ENCODE measurements at regions not wholly inside any gene's neighbourhood (a gene's known extent, or its start where the extent isn't known, plus 50 kb on each side); places are given as distances from the start of the nearest gene placed in this dataset.

GRCh38 chr9:88044200-88044599, 69.9 kb upstream of the CDK20 start:
- Mint-ChIP-seq H3K4me1 (ENCODE audit: low read depth) (peaks cover 4% of the 10 kb centered on the region), H3K27ac (no peak overlapping the region), H3K9me3 (peaks cover 11% of the 10 kb centered on the region), H3K36me3 (ENCODE audit: low read depth) (no peaks in the 10 kb centered on the region), H3K4me3 (no peak overlapping the region), H3K27me3 (peaks cover 5% of the 10 kb centered on the region)
- Histone ChIP-seq H3K36me3 (ENCODE audit: insufficient read depth, low read length) (no peaks in the 10 kb centered on the region), H3K27ac (ENCODE audit: low read depth in 1 of 2, low read length in 2 of 2) (no peak overlapping the region), H3K4me1 (ENCODE audit: insufficient read depth, low read length) (no peaks in the 10 kb centered on the region), H3K9me3 (ENCODE audit: control insufficient read depth in 1 of 2, insufficient read depth in 1 of 2, low read length in 2 of 2) (peaks cover 17 to 21% of the 10 kb centered on the region in 2 experiments), H3K27me3 (ENCODE audit: control insufficient read depth in 1 of 2, insufficient read depth in 2 of 2, low read length in 2 of 2) (no peaks in the 10 kb centered on the region), H3K4me3 (ENCODE audit: low read length) (no peak overlapping the region)
- TF ChIP-seq, protein P1, sequence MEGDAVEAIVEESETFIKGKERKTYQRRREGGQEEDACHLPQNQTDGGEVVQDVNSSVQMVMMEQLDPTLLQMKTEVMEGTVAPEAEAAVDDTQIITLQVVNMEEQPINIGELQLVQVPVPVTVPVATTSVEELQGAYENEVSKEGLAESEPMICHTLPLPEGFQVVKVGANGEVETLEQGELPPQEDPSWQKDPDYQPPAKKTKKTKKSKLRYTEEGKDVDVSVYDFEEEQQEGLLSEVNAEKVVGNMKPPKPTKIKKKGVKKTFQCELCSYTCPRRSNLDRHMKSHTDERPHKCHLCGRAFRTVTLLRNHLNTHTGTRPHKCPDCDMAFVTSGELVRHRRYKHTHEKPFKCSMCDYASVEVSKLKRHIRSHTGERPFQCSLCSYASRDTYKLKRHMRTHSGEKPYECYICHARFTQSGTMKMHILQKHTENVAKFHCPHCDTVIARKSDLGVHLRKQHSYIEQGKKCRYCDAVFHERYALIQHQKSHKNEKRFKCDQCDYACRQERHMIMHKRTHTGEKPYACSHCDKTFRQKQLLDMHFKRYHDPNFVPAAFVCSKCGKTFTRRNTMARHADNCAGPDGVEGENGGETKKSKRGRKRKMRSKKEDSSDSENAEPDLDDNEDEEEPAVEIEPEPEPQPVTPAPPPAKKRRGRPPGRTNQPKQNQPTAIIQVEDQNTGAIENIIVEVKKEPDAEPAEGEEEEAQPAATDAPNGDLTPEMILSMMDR (IDR thresholded peaks at IDR 0.05) = no peak
- ChIA-PET POLR2A (no interaction called here), CTCF (no interaction called here)
- DNase-seq (no peak), ATAC-seq (ENCODE audit: poor library complexity) (no peak)
- intact Hi-C loops (cut with DNase I, micrococcal nuclease) = loop anchor here in 1 of 2 experiments (10.0 kb wide), 1 partner anchor 369 kb away; no protein-coding TSS in a partner anchor

DNA sequence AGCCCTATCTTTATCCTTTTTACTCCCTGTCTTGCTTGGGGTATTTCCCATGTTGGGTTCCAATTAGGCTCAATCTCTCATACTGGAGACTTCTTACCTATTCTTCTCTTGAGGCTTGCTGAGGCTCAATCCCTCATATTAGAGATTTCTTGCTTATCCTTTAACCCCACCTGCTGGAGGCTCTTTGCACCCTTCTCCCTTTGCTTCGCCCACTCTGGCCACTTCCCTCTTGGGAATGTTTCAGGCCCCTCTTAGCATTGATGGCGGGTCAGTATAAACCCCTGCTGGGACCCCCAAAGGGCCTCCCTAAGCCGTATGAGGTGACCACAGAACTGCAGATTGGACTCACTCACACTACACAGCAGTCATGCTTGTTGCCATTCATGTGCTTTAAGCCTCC, 69.3 kb upstream of the CDK20 start:
- DNase-seq (no peak), ATAC-seq (ENCODE audit: poor library complexity) (no peak)
- ChIA-PET CTCF (no interaction called here), POLR2A (no interaction called here)
- Mint-ChIP-seq H3K4me3 (no peak overlapping the region), H3K36me3 (ENCODE audit: low read depth) (no peaks in the 10 kb centered on the region), H3K4me1 (ENCODE audit: low read depth) (peaks cover 3% of the 10 kb centered on the region), H3K9me3 (peaks cover 14% of the 10 kb centered on the region), H3K27ac (no peak overlapping the region), H3K27me3 (peaks cover 5% of the 10 kb centered on the region)
- Histone ChIP-seq H3K9me3 (ENCODE audit: control insufficient read depth in 1 of 2, insufficient read depth in 1 of 2, low read length in 2 of 2) (peaks cover 17 to 24% of the 10 kb centered on the region in 2 experiments), H3K4me1 (ENCODE audit: insufficient read depth, low read length) (no peaks in the 10 kb centered on the region), H3K4me3 (ENCODE audit: low read length) (no peak overlapping the region), H3K27ac (ENCODE audit: low read depth in 1 of 2, low read length in 2 of 2) (no peak overlapping the region), H3K36me3 (ENCODE audit: insufficient read depth, low read length) (no peaks in the 10 kb centered on the region), H3K27me3 (ENCODE audit: control insufficient read depth in 1 of 2, insufficient read depth in 2 of 2, low read length in 2 of 2) (no peaks in the 10 kb centered on the region)
- intact Hi-C loops (cut with DNase I, micrococcal nuclease) = loop anchor here in 1 of 2 experiments (10.0 kb wide), 1 partner anchor 369 kb away; no protein-coding TSS in a partner anchor
- TF ChIP-seq, protein P1 (IDR thresholded peaks at IDR 0.05) = no peak

GRCh38 chr9:88041447-88041846, 67.1 kb upstream of the CDK20 start:
- intact Hi-C loops (cut with DNase I, micrococcal nuclease) = loop anchor here in 1 of 2 experiments (10.0 kb wide), 1 partner anchor 367 kb away; no protein-coding TSS in a partner anchor
- H3K4me1 ChIP-seq (ENCODE audit: insufficient read depth, low read length) = no peaks in the 10 kb centered on the region
- Mint-ChIP-seq H3K4me1 (ENCODE audit: low read depth) (no peaks in the 10 kb centered on the region), H3K27ac (no peak overlapping the region), H3K36me3 (ENCODE audit: low read depth) (no peaks in the 10 kb centered on the region), H3K9me3 (peaks cover 19% of the 10 kb centered on the region), H3K27me3 (peaks cover 5% of the 10 kb centered on the region), H3K4me3 (no peak overlapping the region)
- TF ChIP-seq, protein P1 (IDR thresholded peaks at IDR 0.05) = no peak
- ChIA-PET POLR2A (no interaction called here), CTCF (no interaction called here)
- DNase-seq (no peak), ATAC-seq (ENCODE audit: poor library complexity) (no peak)
- H3K27me3 ChIP-seq (ENCODE audit: control insufficient read depth in 1 of 2, insufficient read depth in 2 of 2, low read length in 2 of 2) = no peaks in the 10 kb centered on the region
- H3K27ac ChIP-seq (ENCODE audit: low read depth in 1 of 2, low read length in 2 of 2) = no peak overlapping the region
- H3K36me3 ChIP-seq (ENCODE audit: insufficient read depth, low read length) = no peaks in the 10 kb centered on the region
- no peak overlapping the region for H3K4me3 ChIP-seq (ENCODE audit: low read length)
- peaks cover 24 to 46% of the 10 kb centered on the region in 2 experiments for H3K9me3 ChIP-seq (ENCODE audit: control insufficient read depth in 1 of 2, insufficient read depth in 1 of 2, low read length in 2 of 2)

All from CD4-positive, alpha-beta T cell (primary cell).